Adrenal gland (tissue), 5 donors: ENCODE measurements at regions not wholly inside any gene's neighbourhood (a gene's known extent, or its start where the extent isn't known, plus 50 kb on each side); places are given as distances from the start of the nearest gene placed in this dataset.

Experiments
- CTCF ChIP-seq, 6 experiments: fragments of 450-650 bp in 4 of 6; fragments of 200-600 bp in 2 of 6; sonication (generic) in 1 of 6; IDR thresholded peaks; 1 replicate in 5 of 6; 2 replicates in 1 of 6; pipeline versions ENCODE4 v1.5.1 to v1.8.0; 2016 to 2021; ENCODE audit warnings: antibody characterized with exemption in 6 of 6, mild to moderate bottlenecking in 2 of 6, moderate library complexity in 1 of 6
- POLR2A ChIP-seq, 2 donors: fragments of 450-650 bp; IDR thresholded peaks; one replicate each; pipeline ENCODE4 v1.6.1; 2017; ENCODE audit warnings: antibody characterized with exemption in 2 of 2, mild to moderate bottlenecking in 2 of 2, moderate library complexity in 1 of 2
- donor health status: DM: no; HTN: no; CAD: no.

GRCh38 chr2:109724533-109725460 lies 69.3 kb upstream of the RGPD5 start:
- TF ChIP-seq CTCF (IDR thresholded peaks at IDR 0.05) (no peak), POLR2A (IDR thresholded peaks at IDR 0.05) (no peak)
